ENCODE measurements at regions not wholly inside any gene's neighbourhood (a gene's known extent, or its start where the extent isn't known, plus 50 kb on each side); places are given as distances from the start of the nearest gene placed in this dataset.
"Not testable (repeated sequence)": the region's sequence is repeated elsewhere in the genome, so short reads cannot be mapped to it uniquely, and the experiment has no call there.

- no peak for FAIRE-seq
Measured at GRCh38 chr9:80502306-80502705, 930.5 kb downstream of the TLE4 start.

- FAIRE-seq = no peak
Measured at GRCh38 chr9:80501635-80502034, 929.9 kb downstream of the TLE4 start.

- FAIRE-seq = no peak
Measured at GRCh38 chr9:80500300-80500699, 928.5 kb downstream of the TLE4 start.

- FAIRE-seq = no peak
Measured at GRCh38 chr9:80498001-80498555, 926.3 kb downstream of the TLE4 start.

GRCh38 chr9:80496901-80497556, 925.3 kb downstream of the TLE4 start:
- no peak for FAIRE-seq

- FAIRE-seq = no peak
Measured at GRCh38 chr9:80493258-80493657, 921.5 kb downstream of the TLE4 start.

- no peak for FAIRE-seq
Measured at GRCh38 chr9:80492221-80492620, 920.5 kb downstream of the TLE4 start.

GRCh38 chr9:80491086-80491696, 919.4 kb downstream of the TLE4 start:
- FAIRE-seq = no peak

- FAIRE-seq = no peak
Measured at GRCh38 chr9:80489329-80489728, 917.6 kb downstream of the TLE4 start.

GRCh38 chr9:80485420-80486250, 913.9 kb downstream of the TLE4 start:
- no peak for FAIRE-seq

GRCh38 chr9:80482251-80482650, 910.5 kb downstream of the TLE4 start:
- FAIRE-seq = not testable (repeated sequence)

GRCh38 chr9:80467632-80468031, 895.9 kb downstream of the TLE4 start:
- no peak for FAIRE-seq

- FAIRE-seq = no peak
Measured at GRCh38 chr9:80465556-80465955, 893.8 kb downstream of the TLE4 start.

- no peak for FAIRE-seq
Measured at GRCh38 chr9:80449513-80449912, 877.7 kb downstream of the TLE4 start.

GRCh38 chr9:80448996-80449395, 877.2 kb downstream of the TLE4 start:
- no peak for FAIRE-seq

GRCh38 chr9:80447876-80448275, 876.1 kb downstream of the TLE4 start:
- no peak for FAIRE-seq

GRCh38 chr9:80440724-80441123, 869.0 kb downstream of the TLE4 start:
- no peak for FAIRE-seq

- FAIRE-seq = no peak
Measured at GRCh38 chr9:80437825-80438224, 866.1 kb downstream of the TLE4 start.

GRCh38 chr9:80437091-80437640, 865.4 kb downstream of the TLE4 start:
- no peak for FAIRE-seq

GRCh38 chr9:80435591-80435990, 863.8 kb downstream of the TLE4 start:
- no peak for FAIRE-seq

GRCh38 chr9:80426992-80427391, 855.2 kb downstream of the TLE4 start:
- no peak for FAIRE-seq

GRCh38 chr9:80417211-80417773, 845.5 kb downstream of the TLE4 start:
- FAIRE-seq = no peak

- FAIRE-seq = no peak
Measured at GRCh38 chr9:80410106-80410505, 838.3 kb downstream of the TLE4 start.
